ENCODE measurements at regions not wholly inside any gene's neighbourhood (a gene's known extent, or its start where the extent isn't known, plus 50 kb on each side); places are given as distances from the start of the nearest gene placed in this dataset.

- no peak for TF ChIP-seq CTCF (conservative IDR thresholded peaks at IDR 0.05; ENCODE audit: low read depth, low read length)
Observed at GRCh38 chr3:140761076-140761639, 83.3 kb downstream of the TRIM42 start.

GRCh38 chr3:140762746-140763145 is 84.9 kb downstream of the TRIM42 start:
- no peak for DNase-seq (ENCODE audit: low read depth)
- no peak overlapping the region for H3K4me3 ChIP-seq (ENCODE audit: low read length)
- no peak for TF ChIP-seq CTCF (conservative IDR thresholded peaks at IDR 0.05; ENCODE audit: low read depth, low read length)

More at GRCh38 chr3:140761076-140761639, 83.3 kb downstream of the TRIM42 start:
- no peak overlapping the region for H3K4me3 ChIP-seq (ENCODE audit: low read length)
- DNase-seq (ENCODE audit: low read depth), result no peak

- no peak overlapping the region for H3K4me3 ChIP-seq (ENCODE audit: low read length)
- no peak for DNase-seq (ENCODE audit: low read depth)
- no peak for TF ChIP-seq CTCF (conservative IDR thresholded peaks at IDR 0.05; ENCODE audit: low read depth, low read length)
Observed at GRCh38 chr3:140763532-140763931, 85.7 kb downstream of the TRIM42 start.

- no peak overlapping the region for H3K4me3 ChIP-seq (ENCODE audit: low read length)
- no peak for DNase-seq (ENCODE audit: low read depth)
- no peak for TF ChIP-seq CTCF (conservative IDR thresholded peaks at IDR 0.05; ENCODE audit: low read depth, low read length)
Observed at GRCh38 chr3:140765246-140765645, 87.4 kb downstream of the TRIM42 start.

- no peak for TF ChIP-seq CTCF (conservative IDR thresholded peaks at IDR 0.05; ENCODE audit: low read depth, low read length)
- no peak overlapping the region for H3K4me3 ChIP-seq (ENCODE audit: low read length)
- no peak for DNase-seq (ENCODE audit: low read depth)
Observed at GRCh38 chr3:140766465-140766864, 88.6 kb downstream of the TRIM42 start.

GRCh38 chr3:140767566-140767965 is 89.7 kb downstream of the TRIM42 start:
- no peak for DNase-seq (ENCODE audit: low read depth)
- no peak for TF ChIP-seq CTCF (conservative IDR thresholded peaks at IDR 0.05; ENCODE audit: low read depth, low read length)

GRCh38 chr3:140768941-140769340 is 91.1 kb downstream of the TRIM42 start:
- TF ChIP-seq CTCF (conservative IDR thresholded peaks at IDR 0.05; ENCODE audit: low read depth, low read length), result no peak
- no peak for DNase-seq (ENCODE audit: low read depth)
- no peak overlapping the region for H3K4me3 ChIP-seq (ENCODE audit: low read length)

More at GRCh38 chr3:140767566-140767965, 89.7 kb downstream of the TRIM42 start:
- no peak overlapping the region for H3K4me3 ChIP-seq (ENCODE audit: low read length)
